ENCODE measurements at regions not wholly inside any gene's neighbourhood (a gene's known extent, or its start where the extent isn't known, plus 50 kb on each side); places are given as distances from the start of the nearest gene placed in this dataset.

DNA sequence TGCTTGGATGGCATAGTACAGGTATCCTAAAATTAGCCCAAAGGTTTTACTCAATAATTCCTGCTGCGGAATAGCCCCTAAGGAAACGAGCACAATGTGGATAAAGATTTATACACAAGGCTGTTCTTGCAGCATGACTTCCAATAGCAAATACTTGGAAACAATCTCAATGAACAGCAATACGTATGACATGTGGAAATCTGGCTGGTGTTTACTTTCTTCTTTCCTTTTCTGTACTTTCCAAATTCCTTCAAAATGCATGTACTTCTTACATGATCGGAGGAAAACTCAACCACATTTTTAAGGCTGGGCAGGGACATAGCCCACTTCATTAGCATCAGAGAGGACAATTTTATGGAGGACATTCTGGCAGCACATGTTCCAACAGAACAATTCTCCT, 86.6 kb downstream of the C16orf95 start:
- no peak for TF ChIP-seq POLR2A (IDR thresholded peaks at IDR 0.05)
- no peak for TF ChIP-seq POLR2AphosphoS5 (IDR thresholded peaks at IDR 0.05; ENCODE audit: insufficient read depth in 1 of 2, low read depth in 1 of 2)
- TF ChIP-seq, protein P1, sequence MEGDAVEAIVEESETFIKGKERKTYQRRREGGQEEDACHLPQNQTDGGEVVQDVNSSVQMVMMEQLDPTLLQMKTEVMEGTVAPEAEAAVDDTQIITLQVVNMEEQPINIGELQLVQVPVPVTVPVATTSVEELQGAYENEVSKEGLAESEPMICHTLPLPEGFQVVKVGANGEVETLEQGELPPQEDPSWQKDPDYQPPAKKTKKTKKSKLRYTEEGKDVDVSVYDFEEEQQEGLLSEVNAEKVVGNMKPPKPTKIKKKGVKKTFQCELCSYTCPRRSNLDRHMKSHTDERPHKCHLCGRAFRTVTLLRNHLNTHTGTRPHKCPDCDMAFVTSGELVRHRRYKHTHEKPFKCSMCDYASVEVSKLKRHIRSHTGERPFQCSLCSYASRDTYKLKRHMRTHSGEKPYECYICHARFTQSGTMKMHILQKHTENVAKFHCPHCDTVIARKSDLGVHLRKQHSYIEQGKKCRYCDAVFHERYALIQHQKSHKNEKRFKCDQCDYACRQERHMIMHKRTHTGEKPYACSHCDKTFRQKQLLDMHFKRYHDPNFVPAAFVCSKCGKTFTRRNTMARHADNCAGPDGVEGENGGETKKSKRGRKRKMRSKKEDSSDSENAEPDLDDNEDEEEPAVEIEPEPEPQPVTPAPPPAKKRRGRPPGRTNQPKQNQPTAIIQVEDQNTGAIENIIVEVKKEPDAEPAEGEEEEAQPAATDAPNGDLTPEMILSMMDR (IDR thresholded peaks at IDR 0.05), result no peak

Data from vagina (tissue), 2 donors.